Fibroblast of lung (primary cell): ENCODE measurements at regions not wholly inside any gene's neighbourhood (a gene's known extent, or its start where the extent isn't known, plus 50 kb on each side); places are given as distances from the start of the nearest gene placed in this dataset.

Experiments
- DNase-seq, 2 donors: peaks; one replicate each; pipeline versions ENCODE4 v3.0.0 to v3.0.0-alpha.2; 2010; ENCODE audit warnings: low read depth in 2 of 2
- H2AFZ ChIP-seq: 2 replicates; pipeline ENCODE4 v1.5.1; 2012; ENCODE audit warnings: low read length, control low read depth, inconsistent platforms
- H3K27ac ChIP-seq: 2 replicates; pipeline ENCODE4 v1.5.1; 2011; ENCODE audit warnings: low read length, control low read depth; ENCODE audit not compliant: insufficient read depth
- H3K27me3 ChIP-seq: 2 replicates; pipeline ENCODE4 v1.5.1; 2011; ENCODE audit warnings: mild to moderate bottlenecking, low read length; ENCODE audit not compliant: control insufficient read depth, insufficient read depth
- H3K36me3 ChIP-seq: 2 replicates; pipeline ENCODE4 v1.5.1; 2011; ENCODE audit warnings: low read length; ENCODE audit not compliant: control insufficient read depth, insufficient read depth
- H3K4me1 ChIP-seq: 2 replicates; pipeline ENCODE4 v1.5.1; 2011; ENCODE audit warnings: low read length; ENCODE audit not compliant: control insufficient read depth, insufficient read depth; ENCODE audit errors: extremely low read depth
- H3K4me2 ChIP-seq: 2 replicates; pipeline ENCODE4 v1.5.1; 2011; ENCODE audit warnings: low read length, control low read depth; ENCODE audit not compliant: insufficient read depth; ENCODE audit errors: extremely low read depth
- H3K4me3 ChIP-seq, 4 experiments: fragments of 200-600 bp in 1 of 4; sonication (generic) in 1 of 4; replicated peaks in 1 of 4; 2 replicates each; pipeline ENCODE4 v1.5.1; 2011 to 2016; ENCODE audit warnings: low read length in 4 of 4, low read depth in 3 of 4, mild to moderate bottlenecking in 3 of 4, control low read depth in 2 of 4, inconsistent platforms in 1 of 4, mixed read lengths in 1 of 4; ENCODE audit not compliant: insufficient read depth in 1 of 4; ENCODE audit errors: control extremely low read depth in 1 of 4
- H3K79me2 ChIP-seq: 2 replicates; pipeline ENCODE4 v1.5.1; 2012; ENCODE audit warnings: mild to moderate bottlenecking, low read length, inconsistent platforms; ENCODE audit not compliant: control insufficient read depth, insufficient read depth
- H3K9ac ChIP-seq: 2 replicates; pipeline ENCODE4 v1.5.1; 2011; ENCODE audit warnings: mild to moderate bottlenecking, low read length, control low read depth; ENCODE audit not compliant: insufficient read depth
- H3K9me3 ChIP-seq: 2 replicates; pipeline ENCODE4 v1.5.1; 2012; ENCODE audit warnings: low read depth, low read length; ENCODE audit not compliant: control insufficient read depth, insufficient read depth
- H4K20me1 ChIP-seq: 2 replicates; pipeline ENCODE4 v1.5.1; 2011; ENCODE audit warnings: low read length; ENCODE audit not compliant: control insufficient read depth, insufficient read depth; ENCODE audit errors: extremely low read depth
- CTCF ChIP-seq, 2 donors: IDR thresholded peaks in 1 of 2; conservative IDR thresholded peaks in 1 of 2; 1 replicate in 1 of 2; 2 replicates in 1 of 2; pipeline ENCODE4 v1.5.1; 2011 to 2012; ENCODE audit warnings: low read length in 2 of 2, control low read depth in 1 of 2, inconsistent platforms in 1 of 2, low read depth in 1 of 2, mild to moderate bottlenecking in 1 of 2
- EZH2 ChIP-seq: IDR thresholded peaks from 2 replicates; pipeline ENCODE4 v1.5.1; 2012; ENCODE audit warnings: low read length, control low read depth, mild to moderate bottlenecking; ENCODE audit errors: missing control alignments

- H3K4me2 ChIP-seq: no peak overlapping the region
- no peaks in the 10 kb centered on the region for H3K9me3 ChIP-seq
- no peak for DNase-seq
- no peaks in the 10 kb centered on the region for H3K27me3 ChIP-seq
- no peaks in the 10 kb centered on the region for H3K79me2 ChIP-seq
- H3K4me1 ChIP-seq: no peaks in the 10 kb centered on the region
- H3K4me3 ChIP-seq: no peak overlapping the region
- H2AFZ ChIP-seq: no peak overlapping the region
- no peak overlapping the region for H3K27ac ChIP-seq
- no peaks in the 10 kb centered on the region for H4K20me1 ChIP-seq
- no peaks in the 10 kb centered on the region for H3K36me3 ChIP-seq
- TF ChIP-seq EZH2: no peak
- no peak for TF ChIP-seq CTCF (conservative IDR thresholded peaks at IDR 0.05 in 1 of 2, IDR thresholded peaks at IDR 0.05 in 1 of 2; ENCODE audit: low read depth in 1 of 2, low read length in 2 of 2)
- H3K9ac ChIP-seq: no peak overlapping the region
Observed at GRCh38 chr16:61587526-61587925, 448.7 kb downstream of the CDH8 start.

GRCh38 chr16:61581417-61582046, 454.7 kb downstream of the CDH8 start:
- TF ChIP-seq EZH2 (no peak), CTCF (conservative IDR thresholded peaks at IDR 0.05 in 1 of 2, IDR thresholded peaks at IDR 0.05 in 1 of 2; ENCODE audit: low read depth in 1 of 2, low read length in 2 of 2) (no peak)

GRCh38 chr16:61580579-61580978, 455.7 kb downstream of the CDH8 start:
- Histone ChIP-seq H3K4me2 (no peak overlapping the region), H3K9ac (no peak overlapping the region), H3K36me3 (no peaks in the 10 kb centered on the region), H3K27ac (no peak overlapping the region), H3K9me3 (no peaks in the 10 kb centered on the region), H4K20me1 (no peaks in the 10 kb centered on the region), H3K4me1 (no peaks in the 10 kb centered on the region), H3K79me2 (no peaks in the 10 kb centered on the region), H2AFZ (no peak overlapping the region), H3K4me3 (no peak overlapping the region), H3K27me3 (no peaks in the 10 kb centered on the region)
- TF ChIP-seq EZH2 (no peak), CTCF (conservative IDR thresholded peaks at IDR 0.05 in 1 of 2, IDR thresholded peaks at IDR 0.05 in 1 of 2; ENCODE audit: low read depth in 1 of 2, low read length in 2 of 2) (no peak)
- no peak for DNase-seq

More at GRCh38 chr16:61581417-61582046, 454.7 kb downstream of the CDH8 start:
- H3K9ac ChIP-seq: no peak overlapping the region
- H3K27me3 ChIP-seq: no peaks in the 10 kb centered on the region
- H3K4me1 ChIP-seq: no peaks in the 10 kb centered on the region
- H3K9me3 ChIP-seq: no peaks in the 10 kb centered on the region
- no peaks in the 10 kb centered on the region for H3K36me3 ChIP-seq
- H2AFZ ChIP-seq: no peak overlapping the region
- H3K79me2 ChIP-seq: no peaks in the 10 kb centered on the region
- H3K27ac ChIP-seq: no peak overlapping the region
- H3K4me2 ChIP-seq: no peak overlapping the region
- DNase-seq: no peak
- H4K20me1 ChIP-seq: no peaks in the 10 kb centered on the region
- no peak overlapping the region for H3K4me3 ChIP-seq
